D721Med (cell line): ENCODE measurements at regions not wholly inside any gene's neighbourhood (a gene's known extent, or its start where the extent isn't known, plus 50 kb on each side); places are given as distances from the start of the nearest gene placed in this dataset.

Experiments
- DNase-seq: peaks from one replicate; pipeline ENCODE4 v3.0.0; 2011; ENCODE audit warnings: low spot score; ENCODE audit not compliant: insufficient read length
- FAIRE-seq: peaks from 2 replicates; lab custom pipeline; 2011; peaks lifted over from hg19 to GRCh38; lab: Jason Lieb, UNC
- CTCF ChIP-seq: IDR thresholded peaks from 2 replicates; pipeline ENCODE4 v1.5.1; 2012; ENCODE audit warnings: mild to moderate bottlenecking, control low read depth; ENCODE audit not compliant: insufficient read depth; ENCODE audit errors: missing control alignments

GRCh38 chr9:80407220-80407619 is 835.5 kb downstream of the TLE4 start:
- DNase-seq (no peak), FAIRE-seq (no peak)
- no peak for TF ChIP-seq CTCF

- DNase-seq: no peak
- no peak for TF ChIP-seq CTCF
- FAIRE-seq: no peak
These were observed 829.5 kb downstream of the TLE4 start for GRCh38 chr9:80401243-80401642.

DNA sequence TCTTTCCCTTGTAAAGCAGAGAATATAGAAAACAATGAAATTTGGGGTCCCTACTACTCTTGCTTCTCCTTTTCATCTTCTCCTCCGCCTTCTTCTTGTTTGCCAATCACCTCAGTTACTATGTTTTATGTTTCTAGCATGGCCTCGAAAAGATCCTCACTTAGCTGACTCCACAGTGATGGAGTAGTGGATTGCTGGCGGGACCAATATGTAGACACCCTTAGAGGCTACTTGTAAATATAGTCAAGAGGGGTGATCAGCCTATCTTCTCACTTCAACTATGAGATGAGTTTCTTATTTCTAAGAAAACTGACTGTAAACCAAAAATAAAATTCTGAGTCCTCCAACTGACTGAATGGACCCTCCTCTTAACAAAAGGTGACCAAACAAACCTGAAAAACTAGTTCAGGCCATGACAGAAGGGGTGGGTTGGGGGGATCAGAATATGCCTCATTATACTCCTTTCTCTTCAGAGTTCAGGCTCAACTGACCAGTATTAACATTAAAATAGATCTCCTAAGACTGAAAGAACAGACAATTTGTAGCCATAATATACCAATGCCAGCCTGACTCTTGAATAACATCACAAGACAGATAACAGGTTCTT is 829.0 kb downstream of the TLE4 start:
- FAIRE-seq: no peak
- TF ChIP-seq CTCF: no peak
- no peak for DNase-seq

GRCh38 chr9:80399606-80400005 is 827.8 kb downstream of the TLE4 start:
- DNase-seq (no peak), FAIRE-seq (no peak)
- TF ChIP-seq CTCF: no peak

GRCh38 chr9:80387828-80388227 is 816.1 kb downstream of the TLE4 start:
- TF ChIP-seq CTCF: no peak
- no peak for DNase-seq
- FAIRE-seq: no peak

GRCh38 chr9:80385246-80385645 is 813.5 kb downstream of the TLE4 start:
- TF ChIP-seq CTCF: no peak
- DNase-seq: no peak
- no peak for FAIRE-seq

DNA sequence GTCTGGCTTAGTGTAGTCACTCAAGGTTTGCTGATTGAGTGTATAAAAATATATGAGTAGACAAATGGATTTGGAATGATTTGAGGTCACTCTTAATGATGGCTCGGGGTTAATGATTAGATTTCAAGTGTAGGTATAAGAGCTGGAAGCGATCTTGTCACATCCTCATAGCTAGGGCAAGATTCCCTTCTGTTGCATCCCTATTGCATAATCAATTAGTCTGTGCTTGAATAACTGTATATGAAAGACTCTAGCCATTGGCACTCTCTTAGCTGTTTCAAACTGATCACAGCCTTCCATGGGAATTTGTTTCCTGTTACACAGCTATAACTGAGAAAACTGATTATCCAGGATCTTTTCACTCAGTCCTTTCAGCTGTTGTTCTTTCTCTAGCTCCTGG is 811.6 kb downstream of the TLE4 start:
- TF ChIP-seq CTCF: no peak
- no peak for DNase-seq
- FAIRE-seq: no peak
